ENCODE measurements at regions not wholly inside any gene's neighbourhood (a gene's known extent, or its start where the extent isn't known, plus 50 kb on each side); places are given as distances from the start of the nearest gene placed in this dataset.

DNA sequence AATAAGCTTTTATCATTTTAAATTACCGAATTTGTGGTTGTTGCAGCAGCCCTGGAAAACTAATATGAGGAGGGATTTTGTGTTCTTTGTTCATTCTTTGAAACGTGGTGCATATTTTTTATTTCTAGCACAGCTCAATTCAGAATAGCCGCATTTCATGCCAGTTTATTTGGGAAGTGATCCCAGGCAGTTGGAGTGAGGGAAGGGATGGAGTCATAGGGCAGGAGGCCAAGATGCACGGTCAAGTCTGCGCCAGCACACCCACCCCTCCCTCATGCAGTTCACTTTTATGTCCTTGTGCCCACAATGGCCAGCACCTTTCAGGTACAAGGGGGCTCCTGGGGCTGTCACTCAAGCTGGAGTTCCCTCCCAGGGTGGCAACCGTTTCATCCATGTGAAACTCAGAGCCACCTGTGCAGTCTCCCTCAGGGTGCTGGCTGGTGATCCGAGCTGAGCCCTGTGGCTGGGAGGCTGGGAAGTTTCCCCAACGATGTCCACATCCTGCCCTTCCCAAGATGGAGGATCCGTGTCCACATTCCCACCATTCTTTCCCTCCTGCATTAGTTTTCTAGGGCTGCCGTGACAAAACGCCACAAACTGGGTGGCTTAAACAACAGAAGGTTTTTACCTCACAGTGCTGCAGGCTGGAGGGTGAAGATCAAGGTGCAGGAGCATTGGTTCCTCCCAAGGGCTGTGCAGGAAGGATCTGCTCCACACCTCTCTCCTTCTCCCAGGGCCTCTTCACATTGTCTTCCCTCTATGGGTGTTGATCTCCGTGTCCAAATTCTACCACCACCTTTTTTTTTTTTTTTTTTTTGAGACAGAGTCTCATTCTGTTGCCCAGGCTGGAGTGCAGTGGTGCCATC, 68.5 kb upstream of the ITGA6 start:
- DNase-seq (ENCODE audit: low read depth, low spot score) = peak; percentile 73

DNA sequence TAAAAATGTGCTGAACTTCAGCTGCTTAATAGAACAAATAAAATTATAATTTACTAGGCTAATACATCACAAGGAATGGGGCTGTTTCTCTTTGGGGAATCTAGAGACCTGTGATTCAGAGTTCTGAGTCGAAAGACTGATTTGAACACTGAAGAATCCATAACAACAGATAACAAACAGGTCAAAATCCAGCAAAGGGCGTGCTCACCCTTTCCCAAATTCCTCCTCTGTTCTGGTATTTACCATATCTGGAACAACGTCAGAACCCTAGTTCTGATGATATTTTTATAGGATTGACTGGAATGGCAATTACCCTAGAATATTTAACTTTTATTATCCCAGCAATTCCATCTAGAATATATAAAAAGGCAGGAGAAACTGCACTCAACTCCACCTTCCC, 66.0 kb upstream of the ITGA6 start:
- DNase-seq (ENCODE audit: low read depth, low spot score) = peak; percentile 4

- DNase-seq (ENCODE audit: low read depth, low spot score) = no peak
Observed at GRCh38 chr2:172361840-172362239, 65.5 kb upstream of the ITGA6 start.

DNA sequence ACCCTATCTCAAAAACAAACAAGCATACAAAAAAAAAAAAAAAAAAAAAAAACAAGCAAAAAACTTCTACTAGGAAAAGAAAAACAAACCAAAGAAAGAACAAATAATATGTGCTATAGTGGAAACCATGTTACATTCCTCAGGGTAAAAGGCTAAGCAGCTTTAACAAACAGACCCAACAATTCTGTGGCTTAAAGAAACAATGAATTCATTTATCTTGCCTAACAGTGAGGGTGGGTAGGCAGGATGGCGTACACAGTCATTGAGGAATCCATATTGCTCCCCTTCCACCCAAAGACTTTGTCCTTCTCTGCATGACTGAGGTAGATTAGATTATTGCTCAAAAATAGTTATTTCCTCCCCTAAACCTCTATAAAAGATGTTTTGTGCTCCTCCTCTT, 63.1 kb upstream of the ITGA6 start:
- DNase-seq (ENCODE audit: low read depth, low spot score) = peak; percentile 16

DNA sequence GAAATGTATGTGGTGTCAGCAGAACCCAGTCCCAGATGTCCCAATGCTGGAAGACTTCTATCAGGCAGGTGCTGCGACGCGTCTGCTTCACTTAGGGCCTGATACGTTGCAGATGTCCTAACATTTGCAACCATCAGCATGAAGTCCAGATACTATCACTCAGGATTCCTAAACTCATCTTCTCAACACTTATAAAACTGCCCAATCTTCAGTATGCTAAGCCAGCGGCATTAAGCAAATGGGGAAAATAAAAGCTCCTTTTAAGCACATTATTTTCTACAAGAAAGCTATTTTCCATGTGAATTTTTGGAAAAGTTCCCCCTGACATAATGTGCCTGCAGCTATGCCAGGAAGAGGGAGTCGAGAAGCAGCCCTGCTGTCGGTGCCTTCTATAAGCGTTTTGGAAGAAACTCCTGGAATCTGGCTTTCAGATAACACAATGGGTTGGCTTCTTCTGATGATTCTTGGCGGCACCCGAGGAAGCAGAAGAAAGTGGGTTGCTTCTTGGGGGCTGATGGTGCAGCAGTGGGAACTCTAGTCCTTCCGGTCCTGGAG, 60.7 kb upstream of the ITGA6 start:
- DNase-seq (ENCODE audit: low read depth, low spot score) = no peak

DNA sequence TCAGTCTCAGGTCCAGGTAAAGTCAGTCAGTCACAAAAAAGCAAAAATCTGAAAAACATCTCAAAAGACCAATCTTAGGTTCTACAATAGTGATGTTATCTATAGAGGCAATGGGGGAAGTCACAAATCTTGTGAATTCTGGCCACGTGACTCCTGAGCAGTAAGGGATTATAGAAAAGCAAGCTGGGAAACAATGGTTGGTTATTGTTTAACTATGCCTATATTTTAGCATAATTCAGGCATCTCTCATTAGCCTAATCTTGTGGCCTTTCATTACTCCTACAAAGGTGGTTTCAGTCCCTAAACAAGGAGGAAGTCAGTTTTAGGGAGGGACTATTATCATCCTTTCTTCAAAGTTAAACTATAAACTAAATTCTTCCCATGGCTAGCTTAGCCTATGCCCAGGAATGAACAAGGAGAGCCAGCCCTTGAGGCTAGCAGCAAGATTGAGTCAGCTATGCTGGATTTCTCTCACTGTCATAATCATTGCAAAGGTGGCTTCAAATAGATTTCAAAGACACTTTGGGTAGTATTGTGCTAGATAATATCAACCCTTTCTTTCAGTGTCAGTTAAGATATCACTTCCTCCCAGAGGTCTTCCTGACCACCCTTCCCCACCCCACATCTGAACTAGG, 56.4 kb upstream of the ITGA6 start:
- no peak for DNase-seq (ENCODE audit: low read depth, low spot score)

DNA sequence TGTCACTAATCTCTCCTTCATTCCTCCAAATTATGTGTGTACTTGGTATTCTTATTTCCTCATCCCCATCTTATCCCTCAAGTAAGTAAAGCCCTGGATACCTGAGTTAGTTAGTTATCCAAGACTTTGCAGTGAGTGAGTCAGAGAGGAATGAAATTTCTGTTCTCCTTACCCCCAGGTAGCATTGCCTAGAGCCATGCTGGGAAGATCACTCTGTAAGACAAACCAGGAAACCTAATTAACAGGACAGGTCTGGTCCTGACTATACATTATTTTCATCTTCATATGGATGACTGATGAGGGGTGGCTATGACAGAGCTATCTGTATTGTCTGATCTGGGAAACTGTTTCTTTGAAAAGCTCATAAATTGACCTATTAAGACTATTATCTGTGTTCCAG, 55.0 kb upstream of the ITGA6 start:
- DNase-seq (ENCODE audit: low read depth, low spot score) = no peak

- DNase-seq (ENCODE audit: low read depth, low spot score) = no peak
Observed at GRCh38 chr2:172373076-172373475, 54.3 kb upstream of the ITGA6 start.

- DNase-seq (ENCODE audit: low read depth, low spot score) = no peak
Observed at GRCh38 chr2:172373766-172374165, 53.6 kb upstream of the ITGA6 start.

GRCh38 chr2:172374318-172375240, 52.8 kb upstream of the ITGA6 start:
- no peak for DNase-seq (ENCODE audit: low read depth, low spot score)

DNA sequence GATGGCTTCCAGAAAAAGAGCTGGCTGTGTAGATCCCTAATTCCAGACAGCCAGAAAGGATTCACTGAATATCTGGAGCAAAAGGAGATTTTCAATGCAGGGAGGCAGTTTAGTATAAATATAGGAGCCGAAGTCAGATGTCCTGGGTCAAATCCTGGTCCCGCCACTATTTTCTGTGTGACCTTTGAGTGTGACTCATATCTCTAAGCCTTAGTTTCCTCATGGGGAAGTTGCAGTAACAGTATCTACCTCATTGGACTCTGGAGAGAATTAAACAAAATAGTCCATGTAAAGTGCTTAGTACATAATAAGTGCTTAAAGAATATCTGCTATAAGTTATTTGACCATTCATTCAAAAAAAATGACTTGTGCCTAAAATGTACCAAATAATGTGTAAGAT, 52.1 kb upstream of the ITGA6 start:
- no peak for DNase-seq (ENCODE audit: low read depth, low spot score)

DNA sequence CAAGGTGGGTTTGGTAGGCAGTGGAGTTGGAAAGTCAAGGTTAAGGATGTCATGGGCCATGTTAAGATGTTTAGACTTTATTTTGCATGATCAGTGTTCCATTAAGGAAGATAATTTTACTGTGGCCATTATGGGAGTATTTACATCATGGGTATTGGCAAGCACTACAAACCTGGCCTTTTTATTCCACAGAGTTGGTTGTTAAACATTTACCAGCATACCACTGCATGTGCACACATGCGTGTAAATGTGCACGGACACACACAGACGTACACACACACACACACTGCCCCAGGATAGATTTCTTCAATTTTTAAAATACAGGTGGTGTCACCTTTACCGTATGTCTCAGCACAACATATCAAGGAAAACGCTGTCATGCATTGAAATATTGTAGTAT, 51.4 kb upstream of the ITGA6 start:
- no peak for DNase-seq (ENCODE audit: low read depth, low spot score)

DNA sequence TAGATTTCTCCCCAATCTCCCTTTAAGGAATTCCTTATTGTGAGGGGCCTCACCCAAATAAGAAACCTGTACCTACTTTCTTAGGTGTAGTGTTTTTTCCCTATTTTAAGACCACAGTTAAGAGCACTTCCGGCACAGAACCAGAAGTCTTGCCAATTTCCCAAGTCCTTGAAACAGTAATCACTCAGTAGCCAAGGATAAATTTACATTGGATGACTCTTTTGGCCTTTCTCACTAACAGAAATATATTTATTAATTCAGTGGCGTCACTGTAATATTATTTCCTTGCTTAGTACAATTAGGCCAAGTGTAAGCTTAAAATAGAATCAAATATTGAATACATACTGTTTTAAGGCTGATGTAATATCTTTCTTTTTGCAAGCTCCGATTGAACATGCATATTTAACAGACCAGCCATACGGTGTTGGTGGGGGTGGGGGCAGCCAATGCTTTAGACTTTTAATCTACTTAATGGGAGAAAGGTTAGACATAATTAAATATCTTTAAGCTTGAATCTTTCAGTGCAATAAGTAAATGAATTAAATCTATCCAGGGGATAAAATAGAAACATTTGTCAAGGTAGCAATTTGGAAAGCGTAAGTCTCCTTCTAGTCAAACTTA, 50.8 kb upstream of the ITGA6 start:
- DNase-seq (ENCODE audit: low read depth, low spot score) = no peak

- no peak for DNase-seq (ENCODE audit: low read depth, low spot score)
Observed at GRCh38 chr2:172377408-172377807, 50.0 kb upstream of the ITGA6 start.
